HG02943 (cell line): ENCODE measurements at regions not wholly inside any gene's neighbourhood (a gene's known extent, or its start where the extent isn't known, plus 50 kb on each side); places are given as distances from the start of the nearest gene placed in this dataset.

Experiments
- ATAC-seq: cut with Tn5 transposase; IDR thresholded peaks from one replicate; pipeline ENCODE4 v1.9.1; 2021; ENCODE audit warnings: mild to moderate bottlenecking, low read depth, moderate library complexity; ENCODE audit not compliant: unreplicated experiment

- no peak for ATAC-seq
These were observed 166.5 kb upstream of the NR3C1 start for GRCh38 chr5:143569722-143570567.

DNA sequence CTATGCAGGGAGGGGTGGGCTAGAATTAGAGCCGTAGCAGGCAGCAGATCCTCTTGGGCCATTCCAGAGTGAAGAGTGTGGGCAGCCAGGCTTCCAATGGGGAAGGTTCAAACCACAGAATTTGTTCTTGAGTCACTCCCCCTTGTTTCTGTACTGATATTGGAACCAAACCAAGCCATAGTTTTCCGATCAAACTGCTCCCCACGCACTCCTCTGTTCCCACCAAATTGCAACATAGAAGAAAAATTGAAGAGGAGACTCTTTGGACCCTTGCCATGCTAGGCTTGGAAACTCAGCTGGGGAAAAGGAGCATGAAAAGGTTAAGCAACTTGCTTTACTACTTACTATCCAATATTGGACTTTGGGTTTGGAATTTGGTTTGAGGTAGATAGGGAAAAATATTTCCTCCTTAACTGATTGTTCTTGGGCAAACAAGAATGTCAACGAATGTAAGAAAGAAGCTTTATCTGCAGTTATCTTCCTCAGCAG, 165.8 kb upstream of the NR3C1 start:
- no peak for ATAC-seq

- no peak for ATAC-seq
These were observed 164.4 kb upstream of the NR3C1 start for GRCh38 chr5:143567583-143568504.

DNA sequence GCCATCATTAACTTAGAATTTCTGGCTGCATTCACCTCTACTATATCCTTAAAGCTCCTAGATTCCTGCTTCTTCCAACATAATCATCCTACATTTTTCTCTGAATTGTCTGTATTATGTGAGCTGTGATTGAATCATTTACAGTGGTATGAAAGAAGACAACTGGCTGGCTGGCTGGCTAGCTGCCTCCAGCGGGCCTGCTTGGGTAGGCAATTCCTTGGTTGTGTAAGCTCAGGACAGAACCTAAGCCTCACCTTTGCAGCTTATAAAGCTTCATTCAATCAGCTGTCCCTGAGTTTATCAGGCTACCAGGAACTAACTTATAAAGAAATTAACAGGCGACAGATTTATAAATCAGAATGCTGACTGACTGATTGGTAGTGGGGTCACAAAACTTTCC, 162.7 kb upstream of the NR3C1 start:
- no peak for ATAC-seq

- peak; percentile 99 for ATAC-seq
These were observed 160.9 kb upstream of the NR3C1 start for GRCh38 chr5:143564417-143564816.

DNA sequence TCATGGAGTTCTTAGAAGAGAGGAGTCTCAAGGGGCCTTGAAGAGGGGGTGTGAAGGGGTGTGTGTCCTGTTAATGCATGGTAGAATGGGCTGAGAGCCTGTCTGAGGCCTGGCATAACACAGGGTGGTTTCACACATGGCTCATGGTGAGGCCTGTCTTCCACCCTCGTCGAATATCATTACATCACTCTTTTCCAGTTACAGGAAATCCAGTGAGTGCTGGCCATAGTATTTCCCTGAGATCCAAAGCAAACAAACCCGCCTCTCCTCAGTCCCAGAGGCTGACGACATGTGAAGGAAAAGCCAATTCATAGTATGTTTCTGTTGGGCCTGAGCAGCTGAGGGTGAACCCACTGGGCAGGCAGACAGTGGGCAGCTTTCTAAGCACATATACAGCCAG, 159.4 kb upstream of the NR3C1 start:
- ATAC-seq: no peak

- no peak for ATAC-seq
These were observed 157.7 kb upstream of the NR3C1 start for GRCh38 chr5:143561219-143561618.

DNA sequence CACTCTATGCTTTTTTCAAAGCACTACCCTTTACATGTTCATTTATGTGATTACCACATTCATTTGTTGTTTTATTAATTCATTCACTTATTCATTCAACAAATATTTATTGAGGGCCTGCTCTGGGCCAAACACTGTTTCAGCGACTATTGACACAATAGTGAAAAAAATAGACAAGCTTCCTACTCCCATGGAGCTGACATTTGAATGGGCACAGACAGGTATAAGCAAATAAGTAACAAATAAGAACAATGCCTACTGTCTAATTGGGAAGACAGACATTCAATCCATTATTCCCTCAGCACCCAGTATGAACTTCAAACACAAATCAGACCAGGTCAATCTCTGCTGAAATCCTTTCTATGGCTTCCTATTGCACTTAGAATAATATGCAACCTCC, 156.9 kb upstream of the NR3C1 start:
- no peak for ATAC-seq

DNA sequence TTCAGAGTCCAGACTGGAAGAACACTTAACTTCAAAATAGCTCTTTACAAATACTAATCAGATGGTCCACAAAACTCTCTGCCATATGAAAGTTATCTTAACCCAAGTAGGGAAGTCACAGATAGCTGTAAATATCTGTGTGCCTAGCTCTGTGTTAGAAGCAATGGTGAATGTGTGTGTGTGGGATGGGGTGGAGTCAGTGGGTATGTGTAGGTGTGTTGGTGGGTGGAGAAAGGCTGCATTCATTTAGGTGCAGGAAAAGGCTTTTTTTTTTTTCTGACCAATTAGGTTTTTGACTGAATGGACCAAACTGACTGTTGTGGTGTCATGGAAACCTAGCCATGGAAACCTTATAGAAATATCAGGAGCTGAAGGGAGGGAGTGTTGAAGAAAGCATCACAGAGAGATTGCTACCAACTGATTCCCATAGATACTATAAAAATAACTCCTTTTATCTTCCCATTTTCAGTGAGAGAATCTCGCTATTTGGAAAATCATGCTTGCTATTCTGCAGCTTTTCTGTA, 156.2 kb upstream of the NR3C1 start:
- no peak for ATAC-seq

DNA sequence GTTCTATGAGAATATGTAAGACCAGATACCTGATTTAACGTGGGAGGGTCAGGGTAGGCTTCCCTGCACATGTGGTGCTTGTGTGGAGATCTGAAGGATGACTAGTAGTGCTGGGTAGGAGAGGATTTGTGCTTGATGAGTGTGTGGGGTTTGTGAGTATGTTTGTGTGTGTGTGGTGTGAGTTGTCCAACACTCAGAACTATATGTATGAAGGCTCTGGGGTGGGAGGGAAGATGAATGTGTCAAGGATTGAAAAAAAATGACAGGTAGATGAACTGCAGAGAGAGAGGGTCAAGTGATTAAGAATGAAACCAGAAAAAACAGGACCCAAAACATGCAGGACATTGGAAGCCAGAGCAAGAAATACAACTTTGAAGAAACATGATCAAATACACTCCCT, 154.6 kb upstream of the NR3C1 start:
- no peak for ATAC-seq

DNA sequence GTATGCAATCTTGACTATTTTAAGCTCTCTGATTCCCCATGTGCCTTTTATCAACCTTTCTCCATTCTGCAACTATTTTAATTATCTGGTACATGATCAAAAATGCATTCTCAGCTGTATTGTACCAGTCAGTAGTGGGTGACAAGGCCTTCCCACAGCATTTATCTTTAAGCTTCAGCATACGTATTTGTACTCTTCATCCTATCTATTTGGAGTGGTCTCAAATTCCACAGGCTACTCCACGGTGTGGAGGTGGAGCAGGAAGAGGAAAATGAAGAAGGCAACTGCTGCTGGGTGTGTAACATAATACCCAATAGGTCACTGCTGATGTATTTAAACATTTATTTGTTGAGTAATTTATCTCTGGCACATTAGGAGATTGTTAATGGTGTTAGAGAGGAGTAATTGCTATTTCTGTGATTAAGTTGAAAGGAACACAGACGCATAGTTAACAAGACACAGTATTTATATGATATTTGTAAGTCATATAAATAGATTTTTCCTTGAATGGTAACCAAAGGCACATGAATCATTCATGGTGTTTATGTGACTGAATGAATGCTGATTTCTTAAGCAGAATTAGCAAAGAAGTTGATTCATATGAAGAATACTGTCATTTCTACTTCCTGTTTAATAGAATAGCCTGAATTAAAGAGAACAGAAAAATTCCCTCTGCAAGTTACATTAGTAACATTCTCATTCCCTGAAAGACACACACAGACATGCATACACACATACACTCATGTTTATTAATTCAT, 153.8 kb upstream of the NR3C1 start:
- no peak for ATAC-seq

DNA sequence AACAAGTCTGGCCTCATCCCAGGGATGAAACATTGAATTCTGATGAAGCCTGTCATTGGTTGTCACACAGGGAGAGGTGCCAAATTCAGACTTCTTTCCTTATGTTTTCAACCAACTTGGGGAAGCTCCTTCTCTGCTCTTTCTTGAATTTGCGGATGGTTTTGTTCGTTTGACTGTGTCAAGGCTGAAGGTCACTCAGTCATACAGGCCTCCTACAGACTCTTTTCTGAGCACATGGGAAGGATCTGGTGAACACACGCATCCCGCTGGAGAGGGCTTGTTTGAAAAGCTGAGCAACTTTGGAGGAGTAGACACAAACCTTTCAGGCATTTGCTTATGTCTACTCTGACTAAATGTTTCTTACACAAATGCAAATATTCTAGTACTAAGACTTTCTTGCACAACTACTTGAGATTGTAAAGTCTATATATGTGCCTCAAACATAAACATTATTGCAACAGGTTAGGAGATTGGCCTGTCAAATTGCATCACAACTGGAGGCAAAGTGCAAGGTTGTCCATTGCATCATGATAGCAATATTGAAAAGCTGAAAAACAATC, 151.5 kb upstream of the NR3C1 start:
- no peak for ATAC-seq

- ATAC-seq: no peak
These were observed 150.8 kb upstream of the NR3C1 start for GRCh38 chr5:143554187-143554717.

GRCh38 chr5:143552680-143553079, 149.2 kb upstream of the NR3C1 start:
- no peak for ATAC-seq

DNA sequence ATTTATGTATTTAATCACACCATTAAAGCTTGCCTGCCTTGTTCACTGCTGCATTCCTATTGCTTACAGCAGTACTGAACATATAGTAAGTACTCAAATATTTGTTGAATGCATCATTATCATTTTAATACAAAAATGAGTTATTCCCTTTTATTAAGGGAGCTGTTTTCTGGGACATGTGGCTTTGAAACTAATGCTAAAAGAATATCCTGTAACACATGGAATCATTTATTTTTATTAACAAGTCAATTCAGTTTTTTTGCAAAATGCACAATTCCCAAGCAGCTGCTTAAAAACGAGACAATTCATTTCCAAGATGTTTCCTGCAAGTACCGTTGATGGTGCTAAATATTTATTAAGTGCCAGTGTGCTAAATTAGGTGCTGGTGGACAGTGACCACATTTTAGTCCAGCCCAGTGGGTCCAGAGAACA, 148.3 kb upstream of the NR3C1 start:
- ATAC-seq: no peak

- no peak for ATAC-seq
These were observed 147.6 kb upstream of the NR3C1 start for GRCh38 chr5:143550986-143551630.

DNA sequence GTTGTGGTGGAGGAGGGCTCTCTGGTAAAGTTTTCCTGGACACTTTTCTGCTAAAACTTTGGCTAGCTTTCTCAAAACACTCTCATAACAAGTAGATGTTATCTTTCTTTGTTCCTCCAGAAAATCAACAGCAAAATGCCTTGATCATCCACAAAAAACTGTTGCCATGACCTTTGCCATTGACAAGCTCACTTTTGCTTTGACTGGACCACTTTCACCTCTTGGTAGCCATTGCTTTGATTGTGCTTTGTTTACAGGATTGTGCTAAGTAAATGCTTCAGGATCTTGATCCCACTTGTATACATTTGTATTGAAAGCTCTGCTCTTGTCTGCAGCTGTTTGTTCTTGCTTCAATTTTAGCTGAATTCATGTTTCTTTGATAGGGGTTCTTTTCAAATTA, 143.9 kb upstream of the NR3C1 start:
- no peak for ATAC-seq

- no peak for ATAC-seq
These were observed 142.9 kb upstream of the NR3C1 start for GRCh38 chr5:143546394-143546793.

GRCh38 chr5:143544606-143545005, 141.1 kb upstream of the NR3C1 start:
- ATAC-seq: no peak
